ENCODE measurements at regions not wholly inside any gene's neighbourhood (a gene's known extent, or its start where the extent isn't known, plus 50 kb on each side); places are given as distances from the start of the nearest gene placed in this dataset.

DNA sequence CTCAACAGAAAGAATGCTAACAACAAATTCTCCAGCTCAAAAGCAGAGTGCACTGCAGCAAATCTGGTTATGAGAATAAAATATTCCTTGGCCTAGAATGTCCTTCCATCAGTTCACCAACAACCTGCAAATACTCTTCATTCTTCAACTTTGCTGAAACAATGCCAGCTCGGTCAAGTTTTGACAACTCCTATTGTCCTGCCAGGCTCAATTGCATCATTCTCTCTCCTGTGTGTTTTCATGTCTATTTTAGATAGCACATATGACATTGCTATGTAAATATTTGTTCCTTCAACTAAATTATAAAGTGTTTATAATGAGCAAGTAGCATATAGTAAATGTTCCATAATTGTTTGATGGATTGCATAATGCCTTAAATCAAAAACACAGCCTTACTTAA lies 463.8 kb downstream of the TLE1 start:
- intact Hi-C loops (cut with DNase I): no loop called here

DNA sequence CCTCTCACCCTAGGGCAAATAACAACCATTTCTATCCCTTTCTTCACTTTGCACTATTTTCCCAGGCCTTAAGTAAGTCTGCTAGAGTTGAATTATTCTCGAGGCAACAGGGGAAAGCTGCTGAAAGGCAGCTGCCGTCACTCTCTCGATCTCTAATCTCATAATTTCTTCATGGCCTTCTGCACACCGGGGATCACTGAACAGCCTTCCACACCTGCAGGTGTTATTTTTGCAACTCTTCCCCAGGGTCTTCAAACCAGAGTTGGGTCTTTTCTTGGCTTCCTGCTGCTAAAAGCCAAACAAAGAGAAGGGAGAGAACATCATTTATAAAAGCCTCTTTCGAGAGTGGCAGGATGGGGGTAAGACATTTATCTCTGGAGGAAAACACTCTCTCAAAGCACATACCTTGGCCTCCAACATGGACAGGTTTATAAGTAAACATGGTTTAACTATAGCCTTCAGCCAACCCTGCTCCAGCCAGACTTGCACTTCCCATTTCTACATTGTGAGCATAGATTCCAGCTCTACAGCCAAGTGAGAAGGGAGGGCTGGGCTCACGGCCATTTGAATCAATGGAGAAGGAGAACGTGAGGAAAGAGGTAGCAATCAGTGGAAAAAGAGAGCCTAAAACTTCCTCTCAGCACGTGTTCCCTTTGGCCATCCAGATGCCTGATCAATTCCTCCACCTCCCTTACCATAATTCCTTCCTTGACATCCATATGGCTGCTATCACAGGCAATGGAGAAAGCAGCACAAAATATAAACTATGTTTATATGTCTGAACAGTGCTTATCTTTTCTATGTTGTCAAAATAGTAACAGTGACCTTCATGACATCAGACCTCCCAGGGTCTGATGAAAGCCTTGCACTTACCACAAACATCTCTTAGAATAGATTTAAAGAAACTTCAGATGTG lies 464.9 kb downstream of the TLE1 start:
- no peaks in the 10 kb centered on the region for H3K9me3 ChIP-seq
- TF ChIP-seq, protein P1, sequence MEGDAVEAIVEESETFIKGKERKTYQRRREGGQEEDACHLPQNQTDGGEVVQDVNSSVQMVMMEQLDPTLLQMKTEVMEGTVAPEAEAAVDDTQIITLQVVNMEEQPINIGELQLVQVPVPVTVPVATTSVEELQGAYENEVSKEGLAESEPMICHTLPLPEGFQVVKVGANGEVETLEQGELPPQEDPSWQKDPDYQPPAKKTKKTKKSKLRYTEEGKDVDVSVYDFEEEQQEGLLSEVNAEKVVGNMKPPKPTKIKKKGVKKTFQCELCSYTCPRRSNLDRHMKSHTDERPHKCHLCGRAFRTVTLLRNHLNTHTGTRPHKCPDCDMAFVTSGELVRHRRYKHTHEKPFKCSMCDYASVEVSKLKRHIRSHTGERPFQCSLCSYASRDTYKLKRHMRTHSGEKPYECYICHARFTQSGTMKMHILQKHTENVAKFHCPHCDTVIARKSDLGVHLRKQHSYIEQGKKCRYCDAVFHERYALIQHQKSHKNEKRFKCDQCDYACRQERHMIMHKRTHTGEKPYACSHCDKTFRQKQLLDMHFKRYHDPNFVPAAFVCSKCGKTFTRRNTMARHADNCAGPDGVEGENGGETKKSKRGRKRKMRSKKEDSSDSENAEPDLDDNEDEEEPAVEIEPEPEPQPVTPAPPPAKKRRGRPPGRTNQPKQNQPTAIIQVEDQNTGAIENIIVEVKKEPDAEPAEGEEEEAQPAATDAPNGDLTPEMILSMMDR (IDR thresholded peaks at IDR 0.05): no peak
- TF ChIP-seq POLR2A (IDR thresholded peaks at IDR 0.05): no peak
- no peaks in the 10 kb centered on the region for H3K36me3 ChIP-seq (replicated peaks in 1 of 2; ENCODE audit: insufficient read depth in 1 of 2, low read depth in 2 of 2)
- intact Hi-C loops (cut with DNase I): no loop called here
- no peaks in the 10 kb centered on the region for H3K4me1 ChIP-seq
- H3K27me3 ChIP-seq: no peaks in the 10 kb centered on the region
- DNase-seq (no peak), ATAC-seq (no peak)
- WGBS, 2 donors: 22 to 26% methylated on average over 8 of the region's 8 CpGs
- H3K4me3 ChIP-seq: no peak overlapping the region
- H3K27ac ChIP-seq: no peak overlapping the region

More for the DNA sequence above, 463.8 kb downstream of the TLE1 start:
- no peaks in the 10 kb centered on the region for H3K9me3 ChIP-seq
- 14 to 29% methylated on average over 1 of the region's 1 CpG for WGBS, 2 donors
- peak in 1 of 4 donors; percentile 15 for DNase-seq
- H3K4me3 ChIP-seq: no peak overlapping the region
- H3K36me3 ChIP-seq (replicated peaks in 1 of 2; ENCODE audit: insufficient read depth in 1 of 2, low read depth in 2 of 2): no peaks in the 10 kb centered on the region
- H3K27ac ChIP-seq: no peak overlapping the region
- no peaks in the 10 kb centered on the region for H3K4me1 ChIP-seq
- no peaks in the 10 kb centered on the region for H3K27me3 ChIP-seq
- TF ChIP-seq, protein P1 (IDR thresholded peaks at IDR 0.05): no peak
- TF ChIP-seq POLR2A (IDR thresholded peaks at IDR 0.05): no peak
- ATAC-seq: no peak

DNA sequence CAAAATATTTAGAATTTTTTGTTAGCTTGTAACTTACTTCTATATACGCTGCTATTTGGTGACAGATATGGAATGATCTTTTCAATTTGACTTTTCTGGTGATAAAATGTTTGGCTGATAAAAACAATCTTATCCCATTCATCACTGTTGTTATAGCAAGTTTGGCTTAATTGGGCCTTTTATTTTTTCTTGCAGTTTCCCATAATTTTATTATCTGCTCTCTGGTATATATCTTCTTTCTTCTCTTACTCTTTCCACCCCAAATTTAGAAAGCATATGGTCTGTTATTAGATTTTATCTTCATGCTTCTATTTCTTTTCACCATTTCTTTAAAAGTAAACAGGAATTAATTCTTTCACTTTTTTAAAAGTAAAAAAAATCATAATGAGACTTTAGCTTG lies 474.4 kb downstream of the TLE1 start:
- no peak overlapping the region for H3K27ac ChIP-seq
- H3K27me3 ChIP-seq: no peaks in the 10 kb centered on the region
- no peaks in the 10 kb centered on the region for H3K4me1 ChIP-seq
- H3K36me3 ChIP-seq (replicated peaks in 1 of 2; ENCODE audit: insufficient read depth in 1 of 2, low read depth in 2 of 2): no peaks in the 10 kb centered on the region
- ATAC-seq (no peak), DNase-seq (no peak)
- 91 to 100% methylated on average over 1 of the region's 1 CpG for WGBS, 2 donors
- intact Hi-C loops (cut with DNase I): no loop called here
- H3K4me3 ChIP-seq: no peak overlapping the region
- H3K9me3 ChIP-seq: no peaks in the 10 kb centered on the region
- TF ChIP-seq, protein P1 (IDR thresholded peaks at IDR 0.05): no peak
- no peak for TF ChIP-seq POLR2A (IDR thresholded peaks at IDR 0.05)

DNA sequence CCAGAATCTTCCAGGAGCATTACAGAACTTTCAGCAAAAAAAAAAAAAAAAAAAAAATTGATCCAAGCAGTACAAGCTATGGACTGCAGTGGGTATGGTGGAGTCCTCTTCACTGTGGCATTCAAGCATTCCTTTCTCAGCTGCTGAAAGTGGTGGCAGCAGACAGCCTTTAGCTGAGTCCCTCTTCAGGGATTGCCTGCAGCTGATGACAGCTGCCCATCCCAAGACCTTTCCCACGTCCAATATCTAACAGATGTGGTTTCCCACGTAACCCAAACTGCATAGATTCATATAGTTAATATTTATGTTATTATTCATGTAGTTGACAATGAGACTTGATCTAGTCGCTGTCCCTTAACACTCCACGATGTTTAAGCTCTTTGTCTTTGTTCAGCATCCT lies 475.9 kb downstream of the TLE1 start:
- H3K4me3 ChIP-seq: no peak overlapping the region
- intact Hi-C loops (cut with DNase I): no loop called here

More for the DNA sequence above, 475.9 kb downstream of the TLE1 start:
- no peak overlapping the region for H3K27ac ChIP-seq
- no peaks in the 10 kb centered on the region for H3K27me3 ChIP-seq
- H3K4me1 ChIP-seq: no peaks in the 10 kb centered on the region
- DNase-seq: no peak
- ATAC-seq: no peak
- no peak for TF ChIP-seq POLR2A (IDR thresholded peaks at IDR 0.05)
- TF ChIP-seq, protein P1 (IDR thresholded peaks at IDR 0.05): no peak
- H3K9me3 ChIP-seq: no peaks in the 10 kb centered on the region
- WGBS, 2 donors: 21 to 30% methylated on average over 4 of the region's 4 CpGs
- H3K36me3 ChIP-seq (replicated peaks in 1 of 2; ENCODE audit: insufficient read depth in 1 of 2, low read depth in 2 of 2): no peaks in the 10 kb centered on the region

All from body of pancreas (tissue), 4 donors.